ENCODE measurements at regions not wholly inside any gene's neighbourhood (a gene's known extent, or its start where the extent isn't known, plus 50 kb on each side); places are given as distances from the start of the nearest gene placed in this dataset.
"Not testable (repeated sequence)": the region's sequence is repeated elsewhere in the genome, so short reads cannot be mapped to it uniquely, and the experiment has no call there.

- Histone ChIP-seq H3K27ac (ENCODE audit: low read depth, low read length) (no peak overlapping the region), H3K4me1 (ENCODE audit: control insufficient read depth, insufficient read depth, low read length) (no peaks in the 10 kb centered on the region), H3K4me3 (ENCODE audit: low read length) (no peak overlapping the region), H3K9ac (ENCODE audit: low read length) (no peak overlapping the region), H3K36me3 (ENCODE audit: control insufficient read depth, insufficient read depth, low read length) (no peaks in the 10 kb centered on the region), H3K27me3 (ENCODE audit: control insufficient read depth, insufficient read depth, low read length) (no peaks in the 10 kb centered on the region)
Measured at GRCh38 chr14:71799841-71800240, 132.4 kb upstream of the RGS6 start.

GRCh38 chr14:71800878-71801277, 131.4 kb upstream of the RGS6 start:
- Histone ChIP-seq H3K27ac (ENCODE audit: low read depth, low read length) (no peak overlapping the region), H3K4me1 (ENCODE audit: control insufficient read depth, insufficient read depth, low read length) (no peaks in the 10 kb centered on the region), H3K36me3 (ENCODE audit: control insufficient read depth, insufficient read depth, low read length) (no peaks in the 10 kb centered on the region), H3K4me3 (ENCODE audit: low read length) (no peak overlapping the region), H3K9ac (ENCODE audit: low read length) (no peak overlapping the region), H3K27me3 (ENCODE audit: control insufficient read depth, insufficient read depth, low read length) (no peaks in the 10 kb centered on the region)

DNA sequence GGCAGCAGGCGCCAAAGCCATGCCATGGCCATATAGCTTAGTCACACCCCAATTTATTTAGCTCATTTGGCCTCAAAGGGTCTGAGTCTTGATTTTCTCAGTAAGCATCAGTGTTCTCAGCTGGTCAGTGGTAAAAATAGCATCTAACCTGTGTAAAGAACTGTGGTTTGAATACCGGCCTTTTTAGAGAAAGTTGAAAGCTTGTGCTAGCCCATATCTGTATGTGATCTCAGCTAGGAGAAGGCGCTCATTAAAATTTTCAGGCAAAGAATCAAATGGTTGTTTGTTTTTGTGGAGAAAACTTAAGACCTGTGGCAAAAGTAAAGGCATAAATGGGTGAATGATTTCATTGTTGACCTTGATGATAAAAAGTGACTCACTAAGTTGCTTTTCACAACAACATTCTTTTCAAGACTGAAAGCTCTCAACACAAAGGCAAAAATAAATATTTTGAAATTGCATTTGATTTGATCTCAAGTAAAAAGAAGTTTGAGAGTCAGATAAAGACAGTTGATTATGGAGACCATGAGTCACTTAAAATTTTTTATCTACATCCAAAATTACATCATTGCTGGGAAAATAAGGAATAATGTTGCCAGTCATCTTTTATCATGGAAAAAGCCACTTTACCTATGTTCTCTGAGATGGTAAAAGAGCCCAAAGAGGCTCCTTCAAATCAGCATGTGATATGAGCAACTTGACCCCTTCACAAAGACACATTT, 128.5 kb upstream of the RGS6 start:
- H3K9ac ChIP-seq (ENCODE audit: low read length), result no peak overlapping the region
- H3K4me3 ChIP-seq (ENCODE audit: low read length), result no peak overlapping the region
- H3K36me3 ChIP-seq (ENCODE audit: control insufficient read depth, insufficient read depth, low read length), result no peaks in the 10 kb centered on the region
- no peaks in the 10 kb centered on the region for H3K27me3 ChIP-seq (ENCODE audit: control insufficient read depth, insufficient read depth, low read length)
- no peaks in the 10 kb centered on the region for H3K4me1 ChIP-seq (ENCODE audit: control insufficient read depth, insufficient read depth, low read length)
- no peak overlapping the region for H3K27ac ChIP-seq (ENCODE audit: low read depth, low read length)

DNA sequence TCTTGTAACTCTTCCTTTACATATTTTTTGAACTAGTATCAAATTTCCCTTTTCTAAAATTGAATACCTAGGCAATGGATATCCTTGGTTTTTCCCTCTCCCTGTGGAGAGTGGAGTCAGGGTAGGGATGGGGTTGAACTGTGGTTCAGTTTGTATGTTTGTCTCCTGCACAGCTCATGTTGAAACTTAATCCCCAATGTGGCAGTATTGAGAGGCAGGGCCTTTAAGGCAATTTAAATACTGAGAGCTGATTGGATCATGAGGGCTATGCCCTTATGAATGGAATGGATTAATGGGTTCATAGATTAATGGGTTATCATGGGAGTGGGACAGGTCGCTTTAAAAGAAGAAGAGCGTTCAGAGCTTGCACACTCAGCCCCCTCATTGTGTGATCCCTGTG, 127.2 kb upstream of the RGS6 start:
- Histone ChIP-seq H3K27ac (ENCODE audit: low read depth, low read length) (no peak overlapping the region), H3K4me1 (ENCODE audit: control insufficient read depth, insufficient read depth, low read length) (no peaks in the 10 kb centered on the region), H3K4me3 (ENCODE audit: low read length) (no peak overlapping the region), H3K36me3 (ENCODE audit: control insufficient read depth, insufficient read depth, low read length) (no peaks in the 10 kb centered on the region), H3K27me3 (ENCODE audit: control insufficient read depth, insufficient read depth, low read length) (no peaks in the 10 kb centered on the region), H3K9ac (ENCODE audit: low read length) (no peak overlapping the region)

GRCh38 chr14:71807049-71807448, 125.2 kb upstream of the RGS6 start:
- H3K36me3 ChIP-seq (ENCODE audit: control insufficient read depth, insufficient read depth, low read length); H3K27me3 ChIP-seq (ENCODE audit: control insufficient read depth, insufficient read depth, low read length); H3K9ac ChIP-seq (ENCODE audit: low read length); H3K4me1 ChIP-seq (ENCODE audit: control insufficient read depth, insufficient read depth, low read length); H3K4me3 ChIP-seq (ENCODE audit: low read length); H3K27ac ChIP-seq (ENCODE audit: low read depth, low read length): not testable (repeated sequence)

DNA sequence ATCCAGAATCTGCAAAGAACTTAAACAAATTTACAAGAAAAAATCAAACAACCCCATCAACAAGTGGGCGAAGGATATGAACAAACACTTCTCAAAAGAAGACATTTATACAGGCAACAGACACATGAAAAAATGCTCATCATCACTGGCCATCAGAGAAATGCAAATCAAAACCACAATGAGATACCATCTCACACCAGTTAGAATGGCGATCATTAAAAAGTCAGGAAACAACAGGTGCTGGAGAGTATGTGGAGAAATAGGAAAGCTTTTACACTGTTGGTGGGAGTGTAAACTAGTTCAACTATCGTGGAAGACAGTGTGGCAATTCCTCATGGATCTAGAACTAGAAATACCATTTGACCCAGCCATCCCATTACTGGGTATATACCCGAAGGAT, 121.4 kb upstream of the RGS6 start:
- not testable (repeated sequence) for H3K4me3 ChIP-seq (ENCODE audit: low read length); H3K4me1 ChIP-seq (ENCODE audit: control insufficient read depth, insufficient read depth, low read length); H3K27me3 ChIP-seq (ENCODE audit: control insufficient read depth, insufficient read depth, low read length); H3K9ac ChIP-seq (ENCODE audit: low read length); H3K27ac ChIP-seq (ENCODE audit: low read depth, low read length); H3K36me3 ChIP-seq (ENCODE audit: control insufficient read depth, insufficient read depth, low read length)

DNA sequence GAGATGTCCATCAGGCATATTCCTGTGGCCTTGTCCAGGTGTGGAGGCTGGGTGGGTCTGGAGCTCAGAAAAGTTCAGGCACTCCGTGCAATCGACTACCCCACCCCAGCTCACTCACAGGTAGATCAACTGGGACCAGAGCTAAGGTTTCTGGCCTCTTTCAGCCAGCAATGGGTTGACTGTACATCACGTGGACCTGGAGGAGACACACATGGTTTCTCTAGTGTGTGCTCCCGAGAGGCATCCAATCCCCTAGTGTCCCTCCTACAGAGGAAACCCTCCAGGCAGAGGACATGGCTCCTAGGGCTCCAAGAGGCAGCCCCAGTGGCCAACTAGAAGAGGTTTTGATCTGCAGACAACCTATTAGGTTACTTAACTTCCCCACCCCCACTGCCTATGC, 119.5 kb upstream of the RGS6 start:
- Histone ChIP-seq H3K27ac (ENCODE audit: low read depth, low read length) (no peak overlapping the region), H3K4me1 (ENCODE audit: control insufficient read depth, insufficient read depth, low read length) (no peaks in the 10 kb centered on the region), H3K4me3 (ENCODE audit: low read length) (no peak overlapping the region), H3K27me3 (ENCODE audit: control insufficient read depth, insufficient read depth, low read length) (no peaks in the 10 kb centered on the region), H3K9ac (ENCODE audit: low read length) (no peak overlapping the region), H3K36me3 (ENCODE audit: control insufficient read depth, insufficient read depth, low read length) (no peaks in the 10 kb centered on the region)

- Histone ChIP-seq H3K27me3 (ENCODE audit: control insufficient read depth, insufficient read depth, low read length) (no peaks in the 10 kb centered on the region), H3K9ac (ENCODE audit: low read length) (no peak overlapping the region), H3K4me3 (ENCODE audit: low read length) (no peak overlapping the region), H3K27ac (ENCODE audit: low read depth, low read length) (no peak overlapping the region), H3K36me3 (ENCODE audit: control insufficient read depth, insufficient read depth, low read length) (no peaks in the 10 kb centered on the region), H3K4me1 (ENCODE audit: control insufficient read depth, insufficient read depth, low read length) (no peaks in the 10 kb centered on the region)
Measured at GRCh38 chr14:71815110-71815509, 117.1 kb upstream of the RGS6 start.

GRCh38 chr14:71824816-71825215, 107.4 kb upstream of the RGS6 start:
- H3K4me3 ChIP-seq (ENCODE audit: low read length), result no peak overlapping the region
- no peaks in the 10 kb centered on the region for H3K27me3 ChIP-seq (ENCODE audit: control insufficient read depth, insufficient read depth, low read length)
- no peak overlapping the region for H3K27ac ChIP-seq (ENCODE audit: low read depth, low read length)
- H3K4me1 ChIP-seq (ENCODE audit: control insufficient read depth, insufficient read depth, low read length), result no peaks in the 10 kb centered on the region
- H3K36me3 ChIP-seq (ENCODE audit: control insufficient read depth, insufficient read depth, low read length), result no peaks in the 10 kb centered on the region
- no peak overlapping the region for H3K9ac ChIP-seq (ENCODE audit: low read length)

DNA sequence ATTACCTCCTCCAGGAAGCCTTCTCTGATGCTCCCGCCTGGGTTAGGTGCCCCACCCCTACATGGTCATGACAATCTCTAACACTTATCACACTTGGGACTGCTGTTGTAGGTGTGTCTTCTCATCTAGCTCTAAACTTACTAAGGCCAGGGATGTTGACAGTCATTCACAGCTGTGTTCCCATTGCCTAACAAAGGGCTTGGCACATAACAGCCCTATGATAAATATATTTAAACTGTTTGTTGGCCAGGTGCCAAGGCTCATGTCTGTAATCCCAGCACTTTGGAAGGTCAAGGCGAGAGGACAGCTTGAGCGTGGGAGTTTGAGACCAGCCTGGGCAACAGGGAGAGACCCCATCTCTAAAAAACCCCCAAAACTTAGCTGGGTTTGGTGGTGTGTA, 98.8 kb upstream of the RGS6 start:
- no peak overlapping the region for H3K9ac ChIP-seq (ENCODE audit: low read length)
- H3K4me1 ChIP-seq (ENCODE audit: control insufficient read depth, insufficient read depth, low read length), result no peaks in the 10 kb centered on the region
- no peak overlapping the region for H3K27ac ChIP-seq (ENCODE audit: low read depth, low read length)
- H3K36me3 ChIP-seq (ENCODE audit: control insufficient read depth, insufficient read depth, low read length), result no peaks in the 10 kb centered on the region
- H3K27me3 ChIP-seq (ENCODE audit: control insufficient read depth, insufficient read depth, low read length), result no peaks in the 10 kb centered on the region
- H3K4me3 ChIP-seq (ENCODE audit: low read length), result no peak overlapping the region

GRCh38 chr14:71834284-71835204, 97.7 kb upstream of the RGS6 start:
- H3K36me3 ChIP-seq (ENCODE audit: control insufficient read depth, insufficient read depth, low read length), result no peaks in the 10 kb centered on the region
- no peaks in the 10 kb centered on the region for H3K4me1 ChIP-seq (ENCODE audit: control insufficient read depth, insufficient read depth, low read length)
- H3K9ac ChIP-seq (ENCODE audit: low read length), result no peak overlapping the region
- no peaks in the 10 kb centered on the region for H3K27me3 ChIP-seq (ENCODE audit: control insufficient read depth, insufficient read depth, low read length)
- H3K27ac ChIP-seq (ENCODE audit: low read depth, low read length), result no peak overlapping the region
- no peak overlapping the region for H3K4me3 ChIP-seq (ENCODE audit: low read length)

DNA sequence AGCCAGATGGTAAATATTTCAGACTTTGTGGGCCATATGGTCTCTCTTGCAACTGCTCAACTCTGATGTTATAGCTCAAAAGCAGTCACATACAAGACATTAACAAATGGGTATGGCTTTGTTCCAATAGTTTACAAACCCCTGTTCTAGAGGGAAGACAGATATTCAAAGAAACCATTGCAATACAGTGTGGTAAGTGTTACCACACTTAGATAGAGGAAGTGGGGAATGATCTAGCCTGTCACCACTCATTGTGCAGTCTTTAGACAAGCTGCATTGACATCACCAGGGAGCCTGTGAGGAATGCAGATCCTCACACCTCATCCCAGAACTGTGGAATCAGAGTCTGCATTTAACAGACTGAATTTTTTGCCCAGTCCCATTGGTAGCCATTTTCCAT, 80.0 kb upstream of the RGS6 start:
- H3K4me3 ChIP-seq (ENCODE audit: low read length), result no peak overlapping the region
- no peaks in the 10 kb centered on the region for H3K27me3 ChIP-seq (ENCODE audit: control insufficient read depth, insufficient read depth, low read length)
- no peak overlapping the region for H3K27ac ChIP-seq (ENCODE audit: low read depth, low read length)
- H3K9ac ChIP-seq (ENCODE audit: low read length), result no peak overlapping the region
- no peaks in the 10 kb centered on the region for H3K4me1 ChIP-seq (ENCODE audit: control insufficient read depth, insufficient read depth, low read length)
- H3K36me3 ChIP-seq (ENCODE audit: control insufficient read depth, insufficient read depth, low read length), result no peaks in the 10 kb centered on the region

All from rectal smooth muscle tissue (tissue), 1 donor.